Liver (tissue), 7 donors: ENCODE measurements at regions not wholly inside any gene's neighbourhood (a gene's known extent, or its start where the extent isn't known, plus 50 kb on each side); places are given as distances from the start of the nearest gene placed in this dataset.

Experiments
- DNase-seq: peaks from one replicate; pipeline ENCODE4 v3.0.0-alpha.2; 2017; ENCODE audit warnings: low spot score
- H3K27ac ChIP-seq, 2 donors: one replicate each; pipeline ENCODE4 v1.7.0; 2013; ENCODE audit warnings: inconsistent platforms in 2 of 2, low read length in 2 of 2, control low read depth in 1 of 2, low read depth in 1 of 2, mild to moderate bottlenecking in 1 of 2
- H3K27me3 ChIP-seq, 4 donors: one replicate each; pipeline versions ENCODE4 v1.6.1 to v1.7.0; 2013; ENCODE audit warnings: low read length in 3 of 4, inconsistent platforms in 1 of 4, mild to moderate bottlenecking in 1 of 4, moderate library complexity in 1 of 4; ENCODE audit not compliant: control insufficient read depth in 4 of 4, insufficient read depth in 4 of 4
- H3K36me3 ChIP-seq, 4 donors: one replicate each; pipeline versions ENCODE4 v1.6.1 to v1.7.0; 2013; ENCODE audit warnings: low read length in 3 of 4, mild to moderate bottlenecking in 3 of 4, low read depth in 1 of 4, moderate library complexity in 1 of 4; ENCODE audit not compliant: control insufficient read depth in 4 of 4, insufficient read depth in 3 of 4
- H3K4me1 ChIP-seq, 4 donors: one replicate each; pipeline versions ENCODE4 v1.6.1 to v1.7.0; 2013; ENCODE audit warnings: low read length in 3 of 4, mild to moderate bottlenecking in 3 of 4, moderate library complexity in 1 of 4; ENCODE audit not compliant: control insufficient read depth in 4 of 4, insufficient read depth in 4 of 4
- H3K4me3 ChIP-seq, 3 donors: one replicate each; pipeline versions ENCODE4 v1.6.1 to v1.7.0; 2013; ENCODE audit warnings: low read length in 3 of 3, control low read depth in 1 of 3, low read depth in 1 of 3, mild to moderate bottlenecking in 1 of 3
- H3K9ac ChIP-seq, 2 donors: one replicate each; pipeline ENCODE4 v1.7.0; 2013; ENCODE audit warnings: low read length in 2 of 2, mild to moderate bottlenecking in 2 of 2, moderate library complexity in 2 of 2, control low read depth in 1 of 2, low read depth in 1 of 2
- H3K9me3 ChIP-seq, 4 donors: one replicate each; pipeline versions ENCODE4 v1.6.1 to v1.7.0; 2013; ENCODE audit warnings: low read length in 3 of 4; ENCODE audit not compliant: control insufficient read depth in 4 of 4
- EGR1 ChIP-seq, 2 donors: IDR thresholded peaks; 2 replicates each; pipeline ENCODE4 v1.6.1; 2016 to 2018; ENCODE audit warnings: antibody characterized with exemption in 2 of 2, low read depth in 2 of 2
- FOXA1 ChIP-seq: IDR thresholded peaks from 2 replicates; pipeline ENCODE4 v1.6.1; 2016; ENCODE audit warnings: antibody characterized with exemption
- FOXA2 ChIP-seq: IDR thresholded peaks from 2 replicates; pipeline ENCODE4 v1.6.1; 2016; ENCODE audit warnings: antibody characterized with exemption
- GABPA ChIP-seq, 2 donors: IDR thresholded peaks in 1 of 2; conservative IDR thresholded peaks in 1 of 2; 2 replicates each; pipeline ENCODE4 v1.6.1; 2016; ENCODE audit warnings: antibody characterized with exemption in 2 of 2, mild to moderate bottlenecking in 1 of 2, moderate library complexity in 1 of 2
- HNF4A ChIP-seq, 2 donors: conservative IDR thresholded peaks; 2 replicates each; pipeline ENCODE4 v1.6.1; 2016; ENCODE audit warnings: antibody characterized with exemption in 2 of 2, mild to moderate bottlenecking in 2 of 2
- HNF4G ChIP-seq: IDR thresholded peaks from 2 replicates; pipeline ENCODE4 v1.6.1; 2016; ENCODE audit warnings: antibody characterized with exemption
- JUND ChIP-seq, 2 donors: IDR thresholded peaks; 2 replicates each; pipeline ENCODE4 v1.6.1; 2016; ENCODE audit warnings: antibody characterized with exemption in 2 of 2
- NR2F2 ChIP-seq: IDR thresholded peaks from 2 replicates; pipeline ENCODE4 v1.6.1; 2016; ENCODE audit warnings: antibody characterized with exemption
- RAD21 ChIP-seq, 2 donors: IDR thresholded peaks; 2 replicates each; pipeline ENCODE4 v1.6.1; 2016; ENCODE audit warnings: antibody characterized with exemption in 2 of 2, mild to moderate bottlenecking in 2 of 2
- RXRA ChIP-seq, 2 donors: IDR thresholded peaks; 2 replicates each; pipeline ENCODE4 v1.6.1; 2017 to 2018; ENCODE audit warnings: antibody characterized with exemption in 2 of 2, mild to moderate bottlenecking in 1 of 2
- TAF1 ChIP-seq: conservative IDR thresholded peaks from 2 replicates; pipeline ENCODE4 v1.6.1; 2016; ENCODE audit warnings: antibody characterized with exemption, mild to moderate bottlenecking
- YY1 ChIP-seq: IDR thresholded peaks from 2 replicates; pipeline ENCODE4 v1.6.1; 2016; ENCODE audit warnings: antibody characterized with exemption, mild to moderate bottlenecking
- WGBS: extraction: QIAGEN DNeasy Blood & Tissue Kit; methylation state at CpG from one replicate; pipeline ENCODE4 v1.1.7; 2013; 5-methylcytosine and 5-hydroxymethylcytosine counted together
- TF ChIP-seq, protein P1 (sequence below): IDR thresholded peaks from 2 replicates; pipeline ENCODE4 v1.6.1; 2016; ENCODE audit warnings: antibody characterized with exemption
- TF ChIP-seq, protein P2 (sequence below): IDR thresholded peaks from 2 replicates; pipeline ENCODE4 v1.6.1; 2016; ENCODE audit warnings: antibody characterized with exemption
- TF ChIP-seq, protein P3 (sequence below): IDR thresholded peaks from 2 replicates; pipeline ENCODE4 v1.6.1; 2016; ENCODE audit warnings: antibody characterized with exemption
- donor health status: healthy.
- donor health status: healthy.
- donor health status: healthy.
- donor health status: healthy.

DNA sequence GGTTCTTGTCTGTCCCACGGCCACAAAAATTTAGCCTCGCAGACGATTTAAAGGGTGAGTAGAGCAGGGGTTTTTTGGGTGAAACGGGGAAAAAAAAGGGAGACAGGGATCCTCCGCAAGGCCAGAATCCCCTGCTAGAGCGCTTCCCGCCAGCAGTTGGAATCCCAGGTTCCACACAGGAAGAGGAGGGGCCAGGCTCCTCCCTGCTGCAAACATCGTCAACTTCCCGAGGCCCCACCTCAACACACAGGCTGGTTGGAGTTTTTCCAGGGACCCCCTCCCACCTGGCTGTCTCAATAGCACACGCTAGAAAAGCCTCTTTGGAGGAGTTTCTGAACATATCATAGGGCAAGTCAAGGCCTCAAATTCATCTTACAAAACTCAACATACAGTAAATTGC lies 112.7 kb downstream of the MTERF1 start (continued):
- TF ChIP-seq YY1: no peak

DNA sequence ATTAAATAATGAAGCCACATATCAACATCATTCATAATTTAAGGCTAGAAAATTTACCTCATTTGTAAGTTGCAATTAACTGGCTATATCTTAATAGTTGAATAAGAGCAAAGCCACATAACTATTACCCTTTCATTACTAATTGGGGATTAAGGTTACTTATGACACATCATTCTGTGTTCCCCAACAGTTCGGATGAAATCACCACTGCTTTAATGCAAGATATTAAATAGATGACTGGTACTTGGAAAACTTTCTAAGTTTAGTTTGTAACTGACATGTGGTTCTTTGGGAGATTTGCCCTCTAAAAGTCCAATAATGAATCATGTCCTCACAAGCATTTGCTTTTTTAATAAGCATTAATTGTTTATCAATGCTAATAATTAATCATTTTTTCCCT lies 109.1 kb downstream of the MTERF1 start:
- Histone ChIP-seq H3K36me3 (no peaks in the 10 kb centered on the region), H3K27ac (no peak overlapping the region), H3K4me3 (no peak overlapping the region), H3K9me3 (no peaks in the 10 kb centered on the region), H3K27me3 (no peaks in the 10 kb centered on the region), H3K4me1 (no peaks in the 10 kb centered on the region), H3K9ac (no peak overlapping the region)
- 75% methylated on average over 1 of the region's 1 CpG for WGBS
- DNase-seq: no peak
- TF ChIP-seq, protein P1, sequence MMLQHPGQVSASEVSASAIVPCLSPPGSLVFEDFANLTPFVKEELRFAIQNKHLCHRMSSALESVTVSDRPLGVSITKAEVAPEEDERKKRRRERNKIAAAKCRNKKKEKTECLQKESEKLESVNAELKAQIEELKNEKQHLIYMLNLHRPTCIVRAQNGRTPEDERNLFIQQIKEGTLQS: no peak
- TF ChIP-seq FOXA2: no peak
- TF ChIP-seq, protein P2, sequence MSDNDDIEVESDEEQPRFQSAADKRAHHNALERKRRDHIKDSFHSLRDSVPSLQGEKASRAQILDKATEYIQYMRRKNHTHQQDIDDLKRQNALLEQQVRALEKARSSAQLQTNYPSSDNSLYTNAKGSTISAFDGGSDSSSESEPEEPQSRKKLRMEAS: no peak
- TF ChIP-seq HNF4A (conservative IDR thresholded peaks at IDR 0.05): no peak
- TF ChIP-seq TAF1: no peak

DNA sequence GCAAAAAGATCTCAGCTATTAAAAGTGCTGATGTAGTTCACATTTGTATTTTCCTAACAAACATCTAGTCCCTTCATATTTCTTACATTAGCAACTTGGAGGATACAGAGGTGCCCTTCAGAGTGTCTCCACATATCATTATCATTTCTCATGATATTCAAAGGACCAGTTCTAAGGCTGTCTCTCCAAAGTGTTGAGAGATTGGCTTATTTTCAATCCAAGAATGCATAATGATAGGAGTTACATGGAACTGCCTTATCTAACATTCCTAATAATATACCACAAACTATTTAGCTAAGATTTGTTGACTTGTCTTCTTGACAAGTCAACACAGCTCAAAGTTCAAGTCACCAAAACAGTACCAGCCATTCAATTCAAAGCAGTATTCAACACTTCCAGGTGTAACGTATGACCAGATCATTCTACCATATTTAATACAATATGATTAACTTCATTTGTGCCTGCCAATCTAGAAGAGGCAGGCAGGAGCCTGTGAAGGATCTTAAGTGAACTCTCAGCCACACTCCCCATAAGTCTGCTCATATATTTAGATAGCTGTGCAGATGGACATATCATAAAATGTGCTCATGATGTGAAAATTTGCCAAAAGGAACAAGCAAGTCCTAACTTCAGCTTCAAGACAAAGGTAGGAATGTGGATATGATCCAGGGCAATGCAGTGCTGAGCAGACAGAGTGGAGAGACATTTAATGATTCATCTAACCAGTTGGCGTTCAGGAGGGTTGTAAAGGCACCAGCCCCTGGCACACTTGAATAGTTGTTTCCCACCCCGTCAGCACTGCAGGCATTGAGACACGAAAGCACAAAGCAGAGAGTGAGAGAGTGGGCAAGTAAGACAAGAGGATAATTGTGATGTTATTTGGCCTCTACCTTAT lies 108.3 kb downstream of the MTERF1 start:
- no peaks in the 10 kb centered on the region for H3K36me3 ChIP-seq
- no peak for TF ChIP-seq RXRA (IDR thresholded peaks at IDR 0.05)
- TF ChIP-seq FOXA2: no peak
- TF ChIP-seq FOXA1: no peak
- no peak for TF ChIP-seq EGR1 (IDR thresholded peaks at IDR 0.05; ENCODE audit: low read depth in 2 of 2)
- no peak for TF ChIP-seq HNF4A (conservative IDR thresholded peaks at IDR 0.05)
- TF ChIP-seq JUND (IDR thresholded peaks at IDR 0.05): no peak
- TF ChIP-seq, protein P3, sequence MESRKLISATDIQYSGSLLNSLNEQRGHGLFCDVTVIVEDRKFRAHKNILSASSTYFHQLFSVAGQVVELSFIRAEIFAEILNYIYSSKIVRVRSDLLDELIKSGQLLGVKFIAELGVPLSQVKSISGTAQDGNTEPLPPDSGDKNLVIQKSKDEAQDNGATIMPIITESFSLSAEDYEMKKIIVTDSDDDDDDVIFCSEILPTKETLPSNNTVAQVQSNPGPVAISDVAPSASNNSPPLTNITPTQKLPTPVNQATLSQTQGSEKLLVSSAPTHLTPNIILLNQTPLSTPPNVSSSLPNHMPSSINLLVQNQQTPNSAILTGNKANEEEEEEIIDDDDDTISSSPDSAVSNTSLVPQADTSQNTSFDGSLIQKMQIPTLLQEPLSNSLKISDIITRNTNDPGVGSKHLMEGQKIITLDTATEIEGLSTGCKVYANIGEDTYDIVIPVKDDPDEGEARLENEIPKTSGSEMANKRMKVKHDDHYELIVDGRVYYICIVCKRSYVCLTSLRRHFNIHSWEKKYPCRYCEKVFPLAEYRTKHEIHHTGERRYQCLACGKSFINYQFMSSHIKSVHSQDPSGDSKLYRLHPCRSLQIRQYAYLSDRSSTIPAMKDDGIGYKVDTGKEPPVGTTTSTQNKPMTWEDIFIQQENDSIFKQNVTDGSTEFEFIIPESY: no peak
- TF ChIP-seq, protein P1: no peak
- no peak for TF ChIP-seq RAD21 (IDR thresholded peaks at IDR 0.05)
- no peak for TF ChIP-seq TAF1
- no peak for TF ChIP-seq NR2F2
- no peak for TF ChIP-seq GABPA (IDR thresholded peaks at IDR 0.05 in 1 of 2, conservative IDR thresholded peaks at IDR 0.05 in 1 of 2)
- TF ChIP-seq, protein P2: no peak
- no peak for TF ChIP-seq YY1
- TF ChIP-seq HNF4G: no peak
- no peaks in the 10 kb centered on the region for H3K27me3 ChIP-seq
- 78% methylated on average over 4 of the region's 4 CpGs for whole genome bisulfite sequencing
- no peaks in the 10 kb centered on the region for H3K9me3 ChIP-seq
- no peaks in the 10 kb centered on the region for H3K4me1 ChIP-seq
- no peak for DNase-seq
- no peak overlapping the region for H3K9ac ChIP-seq
- no peak overlapping the region for H3K4me3 ChIP-seq
- H3K27ac ChIP-seq: no peak overlapping the region
